K562 (cell line): ENCODE measurements at regions not wholly inside any gene's neighbourhood (a gene's known extent, or its start where the extent isn't known, plus 50 kb on each side); places are given as distances from the start of the nearest gene placed in this dataset.

Source experiments
- BRF1 ChIP-seq: IDR thresholded peaks from 3 replicates; pipeline ENCODE4 v1.6.1; 2011; ENCODE audit warnings: borderline replicate concordance, mild to moderate bottlenecking; ENCODE audit not compliant: insufficient read length; ENCODE audit errors: extremely low read depth
- CBX3 ChIP-seq, 2 experiments: IDR thresholded peaks; 1 replicate in 1 of 2; 2 replicates in 1 of 2; pipeline ENCODE4 v1.6.1; 2012; ENCODE audit warnings: inconsistent platforms in 2 of 2, low read length in 2 of 2, borderline replicate concordance in 1 of 2, control low read depth in 1 of 2
- HNRNPL ChIP-seq: fragments of 200-400 bp; formaldehyde crosslinking; IDR thresholded peaks from 2 replicates; pipeline ENCODE4 v1.6.1; 2017; ENCODE audit warnings: low read depth, mild to moderate bottlenecking, low read length
- MTA3 ChIP-seq: fragments of 450-650 bp; formaldehyde crosslinking; IDR thresholded peaks from 2 replicates; pipeline ENCODE4 v1.6.1; 2017; ENCODE audit warnings: mild to moderate bottlenecking, borderline replicate concordance
- NR2C2 ChIP-seq, 2 experiments: fragments of 200-800 bp in 1 of 2; sonication (Bioruptor generic) in 1 of 2; sonication (generic) in 1 of 2; formaldehyde crosslinking in 1 of 2; IDR thresholded peaks; 2 replicates each; pipeline versions ENCODE4 v1.6.1 to v1.8.0; 2016 to 2022; ENCODE audit warnings: mild to moderate bottlenecking in 1 of 2, missing compliant biosample characterization in 1 of 2, missing genetic modification characterization in 1 of 2, missing genetic modification reagents in 1 of 2
- PCBP2 ChIP-seq: fragments of 200-400 bp; formaldehyde crosslinking; IDR thresholded peaks from 2 replicates; pipeline ENCODE4 v1.6.1; 2018; ENCODE audit warnings: low read length, low read depth, mild to moderate bottlenecking, moderate library complexity; ENCODE audit not compliant: poor library complexity, severe bottlenecking
- PKNOX1 ChIP-seq: fragments of 450-650 bp; IDR thresholded peaks from 2 replicates; pipeline ENCODE4 v1.6.1; 2016
- POLR2B ChIP-seq: fragments of 450-650 bp; IDR thresholded peaks from 2 replicates; pipeline ENCODE4 v1.6.1; 2018; ENCODE audit warnings: low read depth; ENCODE audit not compliant: partially characterized antibody
- PRMT5 ChIP-seq: sonication (generic); formaldehyde crosslinking; IDR thresholded peaks from 2 replicates; pipeline ENCODE4 v1.5.0; 2020; ENCODE audit warnings: missing genetic modification reagents
- RAD51 ChIP-seq: fragments of 450-650 bp; IDR thresholded peaks from 2 replicates; pipeline ENCODE4 v1.7.1; 2016; ENCODE audit warnings: low read depth, mild to moderate bottlenecking, borderline replicate concordance
- RBM22 ChIP-seq: fragments of 200-400 bp; formaldehyde crosslinking; IDR thresholded peaks from 2 replicates; pipeline ENCODE4 v1.6.1; 2018; ENCODE audit warnings: low read length, low read depth; ENCODE audit not compliant: poor library complexity, severe bottlenecking
- SIX5 ChIP-seq, 2 experiments: IDR thresholded peaks; 2 replicates each; pipeline ENCODE4 v1.6.1; 2011; ENCODE audit warnings: low read length in 2 of 2, borderline replicate concordance in 1 of 2, low read depth in 1 of 2, mild to moderate bottlenecking in 1 of 2, moderate library complexity in 1 of 2; ENCODE audit not compliant: insufficient read depth in 1 of 2
- ZBTB1 ChIP-seq: sonication (generic); formaldehyde crosslinking; IDR thresholded peaks from 2 replicates; pipeline ENCODE4 v1.8.1; 2023; ENCODE audit warnings: missing genetic modification reagents, low read depth, mild to moderate bottlenecking, borderline replicate concordance
- ZBTB11 ChIP-seq, 3 experiments: fragments of 200-800 bp in 1 of 3; fragments of 250-450 bp in 1 of 3; fragments of 450-650 bp in 1 of 3; sonication (Bioruptor Pico) in 1 of 3; sonication (Bioruptor generic) in 1 of 3; formaldehyde crosslinking in 1 of 3; IDR thresholded peaks; 2 replicates each; pipeline versions ENCODE4 v1.6.1 to v1.8.0; 2016 to 2022; ENCODE audit warnings: mild to moderate bottlenecking in 2 of 3, missing genetic modification characterization in 2 of 3, missing compliant biosample characterization in 1 of 3, moderate library complexity in 1 of 3
- ZNF280A ChIP-seq: fragments of 450-650 bp; IDR thresholded peaks from 2 replicates; pipeline ENCODE4 v1.6.1; 2018; ENCODE audit warnings: mild to moderate bottlenecking, low read depth; ENCODE audit not compliant: partially characterized antibody
- TF ChIP-seq, protein P1 (sequence below): fragments of 250-450 bp; sonication (Bioruptor Pico); IDR thresholded peaks from 2 replicates; pipeline ENCODE4 v1.5.0; 2020; ENCODE audit warnings: mild to moderate bottlenecking, borderline replicate concordance
- TF ChIP-seq, protein P2 (sequence below): fragments of 450-650 bp; formaldehyde crosslinking; IDR thresholded peaks from 2 replicates; pipeline ENCODE4 v1.4.0; 2020; ENCODE audit warnings: mild to moderate bottlenecking, mixed read lengths

GRCh38 chr2:11974573-11974972 is 228.1 kb downstream of the LPIN1 start (continued):
- TF ChIP-seq, protein P1, sequence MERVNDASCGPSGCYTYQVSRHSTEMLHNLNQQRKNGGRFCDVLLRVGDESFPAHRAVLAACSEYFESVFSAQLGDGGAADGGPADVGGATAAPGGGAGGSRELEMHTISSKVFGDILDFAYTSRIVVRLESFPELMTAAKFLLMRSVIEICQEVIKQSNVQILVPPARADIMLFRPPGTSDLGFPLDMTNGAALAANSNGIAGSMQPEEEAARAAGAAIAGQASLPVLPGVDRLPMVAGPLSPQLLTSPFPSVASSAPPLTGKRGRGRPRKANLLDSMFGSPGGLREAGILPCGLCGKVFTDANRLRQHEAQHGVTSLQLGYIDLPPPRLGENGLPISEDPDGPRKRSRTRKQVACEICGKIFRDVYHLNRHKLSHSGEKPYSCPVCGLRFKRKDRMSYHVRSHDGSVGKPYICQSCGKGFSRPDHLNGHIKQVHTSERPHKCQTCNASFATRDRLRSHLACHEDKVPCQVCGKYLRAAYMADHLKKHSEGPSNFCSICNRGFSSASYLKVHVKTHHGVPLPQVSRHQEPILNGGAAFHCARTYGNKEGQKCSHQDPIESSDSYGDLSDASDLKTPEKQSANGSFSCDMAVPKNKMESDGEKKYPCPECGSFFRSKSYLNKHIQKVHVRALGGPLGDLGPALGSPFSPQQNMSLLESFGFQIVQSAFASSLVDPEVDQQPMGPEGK (CRISPR knock-in tag) = no peak
- TF ChIP-seq CBX3 (IDR thresholded peaks at IDR 0.05; ENCODE audit: borderline replicate concordance in 1 of 2, low read length in 2 of 2) (peak in 1 of 2 experiments; percentile 77; a peak in 2 of 3 replicates), PKNOX1 (no peak), BRF1 (no peak), ZNF280A (peak; percentile 18), MTA3 (no peak), SIX5 (IDR thresholded peaks at IDR 0.05; ENCODE audit: borderline replicate concordance in 1 of 2, insufficient read depth in 1 of 2, low read depth in 1 of 2, low read length in 2 of 2) (no peak), RAD51 (no peak), NR2C2 (CRISPR knock-in tag; IDR thresholded peaks at IDR 0.05) (no peak), NR2C2 (tag; IDR thresholded peaks at IDR 0.05) (no peak), ZBTB11 (CRISPR knock-in tag; IDR thresholded peaks at IDR 0.05) (no peak), PRMT5 (CRISPR knock-in tag) (no peak), POLR2B (no peak), HNRNPL (no peak), RBM22 (no peak), PCBP2 (no peak), ZBTB1 (CRISPR knock-in tag) (no peak)
- TF ChIP-seq, protein P2, sequence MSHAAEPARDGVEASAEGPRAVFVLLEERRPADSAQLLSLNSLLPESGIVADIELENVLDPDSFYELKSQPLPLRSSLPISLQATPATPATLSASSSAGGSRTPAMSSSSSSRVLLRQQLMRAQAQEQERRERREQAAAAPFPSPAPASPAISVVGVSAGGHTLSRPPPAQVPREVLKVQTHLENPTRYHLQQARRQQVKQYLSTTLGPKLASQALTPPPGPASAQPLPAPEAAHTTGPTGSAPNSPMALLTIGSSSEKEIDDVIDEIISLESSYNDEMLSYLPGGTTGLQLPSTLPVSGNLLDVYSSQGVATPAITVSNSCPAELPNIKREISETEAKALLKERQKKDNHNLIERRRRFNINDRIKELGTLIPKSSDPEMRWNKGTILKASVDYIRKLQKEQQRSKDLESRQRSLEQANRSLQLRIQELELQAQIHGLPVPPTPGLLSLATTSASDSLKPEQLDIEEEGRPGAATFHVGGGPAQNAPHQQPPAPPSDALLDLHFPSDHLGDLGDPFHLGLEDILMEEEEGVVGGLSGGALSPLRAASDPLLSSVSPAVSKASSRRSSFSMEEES = no peak
